ENCODE measurements at regions not wholly inside any gene's neighbourhood (a gene's known extent, or its start where the extent isn't known, plus 50 kb on each side); places are given as distances from the start of the nearest gene placed in this dataset.

- DNase-seq, result no peak
- intact Hi-C loops (cut with DNase I), result no loop called here
- Histone ChIP-seq H3K4me3 (no peak overlapping the region), H3K9me3 (no peaks in the 10 kb centered on the region), H3K27ac (no peak overlapping the region), H3K36me3 (no peaks in the 10 kb centered on the region), H3K4me1 (no peaks in the 10 kb centered on the region), H3K27me3 (no peaks in the 10 kb centered on the region)
- TF ChIP-seq CTCF (IDR thresholded peaks at IDR 0.05), result no peak
- FAIRE-seq, result no peak
- 68 to 80% methylated on average over 2 of the region's 2 CpGs for WGBS, 2 donors
- ATAC-seq, result no peak
Observed at GRCh38 chr3:83122774-83123350, 1361.4 kb upstream of the GBE1 start.

GRCh38 chr3:83093222-83093572 is 1331.8 kb upstream of the GBE1 start:
- H3K27ac ChIP-seq, result peak overlapping the region in 1 of 4 donors; percentile 33
- H3K9me3 ChIP-seq, result no peaks in the 10 kb centered on the region
- DNase-seq (no peak), FAIRE-seq (no peak), ATAC-seq (peak in 1 of 4 donors; percentile 21)
- H3K4me3 ChIP-seq, result no peak overlapping the region
- TF ChIP-seq CTCF (IDR thresholded peaks at IDR 0.05), result no peak
- no peaks in the 10 kb centered on the region for H3K36me3 ChIP-seq
- intact Hi-C loops (cut with DNase I), result no loop called here
- peaks cover 0 to 14% (median 0%) of the 10 kb centered on the region in 3 donors for H3K4me1 ChIP-seq
- WGBS, 2 donors, result 17 to 20% methylated on average over 4 of the region's 4 CpGs
- no peaks in the 10 kb centered on the region for H3K27me3 ChIP-seq

- H3K27me3 ChIP-seq, result no peaks in the 10 kb centered on the region
- no peak for TF ChIP-seq CTCF (IDR thresholded peaks at IDR 0.05)
- FAIRE-seq, result no peak
- peak; percentile 96 to 99 (median 98) for ATAC-seq
- H3K27ac ChIP-seq, result peak overlapping the region in 1 of 4 donors; percentile 33
- H3K4me1 ChIP-seq, result peaks cover 0 to 14% (median 0%) of the 10 kb centered on the region in 3 donors
- WGBS, 2 donors, result 10 to 13% methylated on average over 2 of the region's 2 CpGs
- no peaks in the 10 kb centered on the region for H3K36me3 ChIP-seq
- no peaks in the 10 kb centered on the region for H3K9me3 ChIP-seq
- no peak overlapping the region for H3K4me3 ChIP-seq
- intact Hi-C loops (cut with DNase I), result no loop called here
- DNase-seq, result peak in 4 of 6 donors; percentile 31 to 60 (median 46)
Observed at GRCh38 chr3:83092521-83093221, 1331.2 kb upstream of the GBE1 start.

- H3K9me3 ChIP-seq, result no peaks in the 10 kb centered on the region
- no peak for TF ChIP-seq CTCF (IDR thresholded peaks at IDR 0.05)
- no peaks in the 10 kb centered on the region for H3K27me3 ChIP-seq
- no peaks in the 10 kb centered on the region for H3K4me1 ChIP-seq
- 69 to 71% methylated on average over 6 of the region's 6 CpGs for WGBS, 2 donors
- H3K36me3 ChIP-seq, result no peaks in the 10 kb centered on the region
- intact Hi-C loops (cut with DNase I), result no loop called here
- H3K27ac ChIP-seq, result no peak overlapping the region
- no peak for DNase-seq
- no peak for FAIRE-seq
- H3K4me3 ChIP-seq, result no peak overlapping the region
- ATAC-seq, result no peak
Observed at GRCh38 chr3:83076041-83076440, 1314.6 kb upstream of the GBE1 start.

- H3K9me3 ChIP-seq, result no peaks in the 10 kb centered on the region
- intact Hi-C loops (cut with DNase I), result no loop called here
- ATAC-seq (no peak), DNase-seq (no peak), FAIRE-seq (no peak)
- H3K27me3 ChIP-seq, result no peaks in the 10 kb centered on the region
- no peak overlapping the region for H3K4me3 ChIP-seq
- no peak for TF ChIP-seq CTCF (IDR thresholded peaks at IDR 0.05)
- H3K4me1 ChIP-seq, result no peaks in the 10 kb centered on the region
- no peak overlapping the region for H3K27ac ChIP-seq
- no peaks in the 10 kb centered on the region for H3K36me3 ChIP-seq
Observed at GRCh38 chr3:83074485-83074884, 1313.0 kb upstream of the GBE1 start.

Measured in pancreas (tissue), 10 donors.